MM.1S (cell line): ENCODE measurements at regions not wholly inside any gene's neighbourhood (a gene's known extent, or its start where the extent isn't known, plus 50 kb on each side); places are given as distances from the start of the nearest gene placed in this dataset.

ENCODE experiments used
- CTCF ChIP-seq: fragments of 300-600 bp; sonication (generic); IDR thresholded peaks from 2 replicates; pipeline ENCODE4 v1.5.1; 2016; ENCODE audit warnings: antibody characterized with exemption, low read length, mixed read lengths
- EZH2 ChIP-seq: fragments of 300-600 bp; sonication (generic); optimal IDR thresholded peaks from 2 replicates; pipeline ENCODE3; 2017; ENCODE audit warnings: low read depth, mild to moderate bottlenecking, antibody characterized with exemption, low read length, mixed read lengths
- EZH2phosphoT487 ChIP-seq: fragments of 300-600 bp; sonication (generic); IDR thresholded peaks from 2 replicates; pipeline ENCODE4 v1.6.1; 2018; ENCODE audit warnings: antibody characterized with exemption, low read length

- TF ChIP-seq CTCF (no peak), EZH2 (no peak), EZH2phosphoT487 (no peak)
Measured at GRCh38 chr2:174678395-174678794, 80.8 kb upstream of the WIPF1 start.
